ENCODE measurements at regions not wholly inside any gene's neighbourhood (a gene's known extent, or its start where the extent isn't known, plus 50 kb on each side); places are given as distances from the start of the nearest gene placed in this dataset.

DNA sequence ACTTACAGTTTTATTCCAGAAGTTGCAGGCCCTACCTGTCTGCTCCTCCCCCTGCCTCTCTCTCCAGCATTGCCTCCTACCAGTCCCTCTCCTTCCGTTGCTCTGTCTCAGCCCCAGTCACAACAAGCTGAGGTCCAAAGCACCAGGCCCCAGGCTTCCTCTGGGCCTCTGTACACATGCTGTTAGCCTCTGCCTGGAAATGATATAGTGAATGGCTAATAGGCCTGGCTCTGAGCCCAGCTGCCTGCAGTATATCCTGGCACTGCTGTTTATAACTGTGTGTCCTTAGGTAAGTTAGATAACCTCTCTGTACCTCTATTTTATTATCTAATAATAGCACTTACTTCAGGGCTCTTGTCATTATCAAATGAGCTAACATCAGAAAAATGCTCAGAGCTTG, 114.9 kb upstream of the PWP1 start:
- no peak for TF ChIP-seq CTCF (IDR thresholded peaks at IDR 0.05; ENCODE audit: insufficient read depth, low read depth, low read length)
- no peak for DNase-seq (ENCODE audit: low read depth)

DNA sequence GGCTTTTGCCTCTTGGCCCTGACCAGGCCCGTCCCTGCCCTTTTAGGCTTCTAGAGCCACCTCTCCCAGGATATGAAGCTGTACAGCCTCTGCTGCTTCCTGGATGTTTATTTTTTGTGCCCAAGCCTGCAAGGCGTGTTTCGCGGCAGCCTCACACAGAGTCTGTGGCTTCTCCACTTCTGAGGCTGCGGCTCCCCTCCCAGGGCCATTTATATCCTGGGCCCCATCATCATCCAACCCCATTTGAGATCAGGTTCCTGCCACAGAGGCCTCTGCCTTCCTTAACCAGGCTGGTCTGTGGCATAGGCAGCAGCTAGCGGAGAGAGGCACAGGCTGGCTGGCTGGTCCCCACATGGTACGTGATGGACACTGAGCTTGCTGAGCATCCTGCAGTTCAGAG, 114.1 kb upstream of the PWP1 start:
- no peak for DNase-seq (ENCODE audit: low read depth)
- H3K4me3 ChIP-seq (ENCODE audit: low read depth, low read length), result no peak overlapping the region
- TF ChIP-seq CTCF (IDR thresholded peaks at IDR 0.05; ENCODE audit: insufficient read depth, low read depth, low read length), result no peak

More for the DNA sequence above, 114.9 kb upstream of the PWP1 start:
- H3K4me3 ChIP-seq (ENCODE audit: low read depth, low read length), result no peak overlapping the region

- no peak for TF ChIP-seq CTCF (IDR thresholded peaks at IDR 0.05; ENCODE audit: insufficient read depth, low read depth, low read length)
- H3K4me3 ChIP-seq (ENCODE audit: low read depth, low read length), result no peak overlapping the region
- no peak for DNase-seq (ENCODE audit: low read depth)
Observed at GRCh38 chr12:107574691-107575090, 110.9 kb upstream of the PWP1 start.

DNA sequence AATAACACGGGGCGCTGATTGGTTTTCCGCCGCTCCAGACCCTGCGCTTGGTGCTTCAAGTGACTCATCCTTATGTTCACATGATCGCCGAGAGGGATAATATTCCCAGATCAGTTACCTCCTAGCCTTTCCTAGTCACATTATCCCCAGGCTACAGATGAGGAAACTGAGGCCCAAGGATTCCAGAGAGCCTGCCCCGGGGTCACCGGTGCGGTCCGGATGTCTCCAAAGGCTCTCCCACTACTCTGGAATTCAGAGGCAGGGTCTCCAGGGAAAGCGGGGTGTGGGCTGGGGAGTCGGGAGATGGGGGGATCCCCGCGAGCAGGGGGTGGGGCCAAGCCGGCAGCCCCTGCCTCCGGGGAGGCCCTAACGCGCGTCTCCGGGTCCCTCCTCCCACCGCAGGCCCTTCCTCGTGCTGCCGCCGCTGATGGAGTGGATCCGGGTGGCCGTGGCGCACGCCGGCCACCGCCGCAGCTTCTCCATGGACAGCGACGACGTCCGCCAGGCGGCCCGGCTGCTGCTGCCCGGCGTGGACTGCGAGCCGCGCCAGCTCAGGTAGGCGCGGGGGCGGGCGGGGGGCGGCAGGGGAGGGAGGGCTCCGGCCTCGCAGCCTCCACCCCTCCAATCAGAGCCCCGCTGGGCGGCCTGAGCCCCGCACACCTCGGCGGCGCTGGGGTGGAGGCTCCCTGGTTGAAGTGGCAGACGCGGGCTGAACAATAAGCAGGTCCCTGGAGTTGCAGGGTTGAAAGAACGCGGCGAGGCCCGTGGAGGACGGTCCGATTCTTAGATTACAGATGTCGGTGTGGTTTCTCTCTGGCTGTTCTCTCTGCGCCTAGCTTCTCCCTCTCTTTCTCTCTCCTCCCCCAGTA, 104.6 kb upstream of the PWP1 start:
- DNase-seq (ENCODE audit: low read depth), result no peak
- H3K4me3 ChIP-seq (ENCODE audit: low read depth, low read length), result no peak overlapping the region

GRCh38 chr12:107581619-107582015, 104.0 kb upstream of the PWP1 start:
- no peak for TF ChIP-seq CTCF (IDR thresholded peaks at IDR 0.05; ENCODE audit: insufficient read depth, low read depth, low read length)
- H3K4me3 ChIP-seq (ENCODE audit: low read depth, low read length), result no peak overlapping the region
- DNase-seq (ENCODE audit: low read depth), result no peak

More for the DNA sequence above, 104.6 kb upstream of the PWP1 start:
- TF ChIP-seq CTCF (IDR thresholded peaks at IDR 0.05; ENCODE audit: insufficient read depth, low read depth, low read length), result no peak

- no peak for TF ChIP-seq CTCF (IDR thresholded peaks at IDR 0.05; ENCODE audit: insufficient read depth, low read depth, low read length)
- no peak for DNase-seq (ENCODE audit: low read depth)
- H3K4me3 ChIP-seq (ENCODE audit: low read depth, low read length), result no peak overlapping the region
Observed at GRCh38 chr12:107583551-107583950, 102.0 kb upstream of the PWP1 start.

All from fibroblast of villous mesenchyme (primary cell).